ENCODE measurements at regions not wholly inside any gene's neighbourhood (a gene's known extent, or its start where the extent isn't known, plus 50 kb on each side); places are given as distances from the start of the nearest gene placed in this dataset.

DNA sequence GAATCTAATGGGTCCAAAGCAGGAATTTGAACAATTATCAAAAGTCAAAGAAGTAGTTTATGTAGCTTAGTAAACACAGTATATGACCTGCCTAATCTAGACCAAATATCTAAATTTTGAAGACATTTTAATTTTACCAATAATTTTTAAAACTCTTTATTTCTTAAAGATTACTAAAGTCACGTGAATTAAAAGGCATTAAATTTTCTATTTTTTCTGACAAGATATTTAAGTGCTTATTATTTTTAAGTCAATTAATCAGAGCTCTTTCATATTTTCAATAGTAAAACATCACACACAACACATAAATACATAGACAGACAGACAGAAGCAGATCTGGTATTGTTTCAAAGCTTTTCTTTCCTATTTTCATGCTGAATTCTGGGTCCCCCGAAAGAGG is 89.5 kb downstream of the ZNF467 start:
- Histone ChIP-seq H3K4me2 (ENCODE audit: low read length) (no peak overlapping the region), H2AK5ac (ENCODE audit: low read length) (no peak overlapping the region), H4K12ac (ENCODE audit: low read depth, low read length) (no peak overlapping the region), H4K8ac (ENCODE audit: low read depth, low read length) (no peak overlapping the region), H3K4me1 (ENCODE audit: control insufficient read depth in 1 of 2, insufficient read depth in 2 of 2, low read length in 2 of 2) (no peaks in the 10 kb centered on the region), H3K23ac (ENCODE audit: low read length) (no peak overlapping the region), H3K9ac (ENCODE audit: low read length) (no peak overlapping the region), H2BK12ac (ENCODE audit: low read length) (no peak overlapping the region), H2BK120ac (ENCODE audit: insufficient read depth, low read length, poor library complexity) (no peak overlapping the region), H2AFZ (ENCODE audit: insufficient read depth, low read length, poor library complexity) (no peak overlapping the region), H3K79me2 (ENCODE audit: control insufficient read depth, insufficient read depth, low read length, poor library complexity) (no peaks in the 10 kb centered on the region), H3K4me3 (ENCODE audit: low read depth, low read length) (no peak overlapping the region), H4K91ac (ENCODE audit: low read depth, low read length) (no peak overlapping the region), H3K9me3 (ENCODE audit: insufficient read depth, low read depth, low read length) (no peaks in the 10 kb centered on the region), H2BK5ac (ENCODE audit: low read depth, low read length, poor library complexity) (no peak overlapping the region), H3K27ac (ENCODE audit: low read depth, low read length) (no peak overlapping the region), H3K36me3 (ENCODE audit: control insufficient read depth in 1 of 2, insufficient read depth in 2 of 2, low read length in 2 of 2) (no peaks in the 10 kb centered on the region), H3K27me3 (ENCODE audit: insufficient read depth, low read length) (no peaks in the 10 kb centered on the region), H3K79me1 (ENCODE audit: low read length) (no peaks in the 10 kb centered on the region), H3K14ac (ENCODE audit: low read length) (no peak overlapping the region), H3K18ac (ENCODE audit: low read length) (no peak overlapping the region), H3K4ac (ENCODE audit: low read depth, low read length) (no peak overlapping the region)
- WGBS (ENCODE audit: extremely low coverage, insufficient coverage, insufficient read length), result no CpG with 5 or more reads among the region's 2 CpGs
- no peak for DNase-seq

DNA sequence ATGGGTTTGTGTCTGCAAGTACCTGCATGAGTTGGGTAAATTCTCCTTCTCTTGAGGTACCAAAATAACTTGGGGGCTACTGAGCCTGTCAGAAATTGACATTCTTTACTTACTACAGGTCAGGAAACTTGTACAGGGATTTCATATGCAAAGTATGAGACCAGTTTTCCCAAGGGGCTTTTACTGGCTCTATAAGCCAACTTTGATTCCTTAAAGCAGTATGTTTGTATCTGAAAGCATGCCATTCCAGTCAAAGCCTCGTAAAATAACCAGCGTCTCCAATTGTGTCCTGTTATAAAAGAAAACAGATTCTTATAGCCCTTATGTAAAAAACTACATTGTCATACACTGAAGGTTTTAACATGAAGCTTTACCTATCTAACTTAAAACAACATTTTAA is 90.2 kb downstream of the ZNF467 start:
- no peak overlapping the region for H2BK12ac ChIP-seq (ENCODE audit: low read length)
- H3K36me3 ChIP-seq (ENCODE audit: control insufficient read depth in 1 of 2, insufficient read depth in 2 of 2, low read length in 2 of 2), result no peaks in the 10 kb centered on the region
- H4K12ac ChIP-seq (ENCODE audit: low read depth, low read length), result no peak overlapping the region
- no peaks in the 10 kb centered on the region for H3K79me1 ChIP-seq (ENCODE audit: low read length)
- H3K18ac ChIP-seq (ENCODE audit: low read length), result no peak overlapping the region
- no peaks in the 10 kb centered on the region for H3K27me3 ChIP-seq (ENCODE audit: insufficient read depth, low read length)
- H2AK5ac ChIP-seq (ENCODE audit: low read length), result no peak overlapping the region
- no peak overlapping the region for H3K4ac ChIP-seq (ENCODE audit: low read depth, low read length)
- H3K23ac ChIP-seq (ENCODE audit: low read length), result no peak overlapping the region
- H2BK120ac ChIP-seq (ENCODE audit: insufficient read depth, low read length, poor library complexity), result no peak overlapping the region
- WGBS (ENCODE audit: extremely low coverage, insufficient coverage, insufficient read length), result no CpG with 5 or more reads among the region's 2 CpGs
- no peak overlapping the region for H3K4me2 ChIP-seq (ENCODE audit: low read length)
- no peak overlapping the region for H4K91ac ChIP-seq (ENCODE audit: low read depth, low read length)
- H3K9ac ChIP-seq (ENCODE audit: low read length), result no peak overlapping the region
- DNase-seq, result no peak
- H3K27ac ChIP-seq (ENCODE audit: low read depth, low read length), result no peak overlapping the region
- H3K79me2 ChIP-seq (ENCODE audit: control insufficient read depth, insufficient read depth, low read length, poor library complexity), result no peaks in the 10 kb centered on the region
- no peaks in the 10 kb centered on the region for H3K4me1 ChIP-seq (ENCODE audit: control insufficient read depth in 1 of 2, insufficient read depth in 2 of 2, low read length in 2 of 2)
- H4K8ac ChIP-seq (ENCODE audit: low read depth, low read length), result no peak overlapping the region
- no peak overlapping the region for H2AFZ ChIP-seq (ENCODE audit: insufficient read depth, low read length, poor library complexity)
- no peak overlapping the region for H3K14ac ChIP-seq (ENCODE audit: low read length)
- no peak overlapping the region for H3K4me3 ChIP-seq (ENCODE audit: low read depth, low read length)
- H2BK5ac ChIP-seq (ENCODE audit: low read depth, low read length, poor library complexity), result no peak overlapping the region
- H3K9me3 ChIP-seq (ENCODE audit: insufficient read depth, low read depth, low read length), result no peaks in the 10 kb centered on the region

DNA sequence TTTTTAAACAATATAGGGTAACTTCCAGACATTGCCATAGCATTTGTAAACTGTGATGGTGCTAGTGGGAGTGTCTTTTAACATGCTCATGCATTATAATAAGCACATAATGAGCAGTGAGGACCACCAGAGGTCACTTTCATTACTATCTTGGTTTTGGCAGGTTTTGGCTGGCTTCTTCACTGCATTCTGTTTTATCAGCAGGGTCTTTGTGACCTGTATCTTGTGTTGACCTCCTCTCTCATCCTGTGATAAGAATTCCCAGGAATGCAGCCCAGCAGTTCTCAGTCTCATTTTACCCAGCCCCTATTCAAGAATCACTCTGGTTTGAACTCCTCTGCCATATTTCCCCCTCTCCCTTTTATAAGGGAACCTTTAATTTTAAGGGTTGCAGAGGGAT is 91.3 kb downstream of the ZNF467 start:
- Histone ChIP-seq H3K4me3 (ENCODE audit: low read depth, low read length) (no peak overlapping the region), H3K14ac (ENCODE audit: low read length) (no peak overlapping the region), H3K4me1 (ENCODE audit: control insufficient read depth in 1 of 2, insufficient read depth in 2 of 2, low read length in 2 of 2) (no peaks in the 10 kb centered on the region)

DNA sequence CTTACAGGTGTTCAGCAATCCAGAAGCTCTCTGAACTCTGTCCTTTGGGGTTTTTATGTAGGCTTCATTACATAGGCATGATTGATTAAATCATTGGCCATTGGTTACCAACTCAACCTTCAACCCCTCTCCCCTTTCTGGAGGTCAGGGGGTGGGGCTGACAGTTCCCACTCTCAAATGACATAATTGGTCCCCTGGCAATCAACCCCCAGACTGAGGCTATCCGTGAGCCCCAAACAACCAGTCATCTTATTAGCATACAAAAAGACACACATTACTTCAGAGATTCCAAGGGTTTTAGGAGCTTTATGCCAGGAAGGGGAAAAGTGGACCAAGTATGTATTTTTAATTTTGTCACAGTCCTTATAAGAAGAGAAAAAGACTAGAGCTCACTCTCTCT is 92.1 kb downstream of the ZNF467 start:
- Histone ChIP-seq H3K14ac (ENCODE audit: low read length) (no peak overlapping the region), H3K9me3 (ENCODE audit: insufficient read depth, low read depth, low read length) (no peaks in the 10 kb centered on the region), H3K9ac (ENCODE audit: low read length) (no peak overlapping the region), H4K91ac (ENCODE audit: low read depth, low read length) (no peak overlapping the region), H3K27me3 (ENCODE audit: insufficient read depth, low read length) (no peaks in the 10 kb centered on the region), H3K23ac (ENCODE audit: low read length) (no peak overlapping the region), H3K27ac (ENCODE audit: low read depth, low read length) (no peak overlapping the region), H3K36me3 (ENCODE audit: control insufficient read depth in 1 of 2, insufficient read depth in 2 of 2, low read length in 2 of 2) (no peaks in the 10 kb centered on the region), H3K79me2 (ENCODE audit: control insufficient read depth, insufficient read depth, low read length, poor library complexity) (no peaks in the 10 kb centered on the region), H2BK12ac (ENCODE audit: low read length) (no peak overlapping the region), H2AK5ac (ENCODE audit: low read length) (no peak overlapping the region), H4K8ac (ENCODE audit: low read depth, low read length) (no peak overlapping the region), H3K18ac (ENCODE audit: low read length) (no peak overlapping the region), H2BK120ac (ENCODE audit: insufficient read depth, low read length, poor library complexity) (no peak overlapping the region), H4K12ac (ENCODE audit: low read depth, low read length) (no peak overlapping the region), H2AFZ (ENCODE audit: insufficient read depth, low read length, poor library complexity) (no peak overlapping the region), H3K4me3 (ENCODE audit: low read depth, low read length) (no peak overlapping the region), H3K4me2 (ENCODE audit: low read length) (no peak overlapping the region), H2BK5ac (ENCODE audit: low read depth, low read length, poor library complexity) (no peak overlapping the region), H3K4ac (ENCODE audit: low read depth, low read length) (no peak overlapping the region), H3K79me1 (ENCODE audit: low read length) (no peaks in the 10 kb centered on the region), H3K4me1 (ENCODE audit: control insufficient read depth in 1 of 2, insufficient read depth in 2 of 2, low read length in 2 of 2) (no peaks in the 10 kb centered on the region)
- DNase-seq, result no peak
- no CpG with 5 or more reads among the region's 1 CpG for WGBS (ENCODE audit: extremely low coverage, insufficient coverage, insufficient read length)

More for the DNA sequence above, 91.3 kb downstream of the ZNF467 start:
- H3K18ac ChIP-seq (ENCODE audit: low read length), result no peak overlapping the region
- H4K12ac ChIP-seq (ENCODE audit: low read depth, low read length), result no peak overlapping the region
- no peaks in the 10 kb centered on the region for H3K79me2 ChIP-seq (ENCODE audit: control insufficient read depth, insufficient read depth, low read length, poor library complexity)
- H4K91ac ChIP-seq (ENCODE audit: low read depth, low read length), result no peak overlapping the region
- no peak overlapping the region for H3K4me2 ChIP-seq (ENCODE audit: low read length)
- H3K23ac ChIP-seq (ENCODE audit: low read length), result no peak overlapping the region
- no peaks in the 10 kb centered on the region for H3K36me3 ChIP-seq (ENCODE audit: control insufficient read depth in 1 of 2, insufficient read depth in 2 of 2, low read length in 2 of 2)
- no peak overlapping the region for H2AK5ac ChIP-seq (ENCODE audit: low read length)
- H3K79me1 ChIP-seq (ENCODE audit: low read length), result no peaks in the 10 kb centered on the region
- DNase-seq, result no peak
- no peak overlapping the region for H2BK12ac ChIP-seq (ENCODE audit: low read length)
- no peak overlapping the region for H2BK120ac ChIP-seq (ENCODE audit: insufficient read depth, low read length, poor library complexity)
- no peak overlapping the region for H3K4ac ChIP-seq (ENCODE audit: low read depth, low read length)
- no peak overlapping the region for H2AFZ ChIP-seq (ENCODE audit: insufficient read depth, low read length, poor library complexity)
- H3K9ac ChIP-seq (ENCODE audit: low read length), result no peak overlapping the region
- H2BK5ac ChIP-seq (ENCODE audit: low read depth, low read length, poor library complexity), result no peak overlapping the region
- no peaks in the 10 kb centered on the region for H3K9me3 ChIP-seq (ENCODE audit: insufficient read depth, low read depth, low read length)
- no peak overlapping the region for H4K8ac ChIP-seq (ENCODE audit: low read depth, low read length)
- no peak overlapping the region for H3K27ac ChIP-seq (ENCODE audit: low read depth, low read length)
- H3K27me3 ChIP-seq (ENCODE audit: insufficient read depth, low read length), result no peaks in the 10 kb centered on the region

All from trophoblast cell (in vitro differentiated cells and primary cell).